GM21786 (cell line): ENCODE measurements at regions not wholly inside any gene's neighbourhood (a gene's known extent, or its start where the extent isn't known, plus 50 kb on each side); places are given as distances from the start of the nearest gene placed in this dataset.

Experiments used
- ATAC-seq: cut with Tn5 transposase; IDR thresholded peaks from one replicate; pipeline ENCODE4 v1.9.1; 2021; ENCODE audit not compliant: unreplicated experiment

DNA sequence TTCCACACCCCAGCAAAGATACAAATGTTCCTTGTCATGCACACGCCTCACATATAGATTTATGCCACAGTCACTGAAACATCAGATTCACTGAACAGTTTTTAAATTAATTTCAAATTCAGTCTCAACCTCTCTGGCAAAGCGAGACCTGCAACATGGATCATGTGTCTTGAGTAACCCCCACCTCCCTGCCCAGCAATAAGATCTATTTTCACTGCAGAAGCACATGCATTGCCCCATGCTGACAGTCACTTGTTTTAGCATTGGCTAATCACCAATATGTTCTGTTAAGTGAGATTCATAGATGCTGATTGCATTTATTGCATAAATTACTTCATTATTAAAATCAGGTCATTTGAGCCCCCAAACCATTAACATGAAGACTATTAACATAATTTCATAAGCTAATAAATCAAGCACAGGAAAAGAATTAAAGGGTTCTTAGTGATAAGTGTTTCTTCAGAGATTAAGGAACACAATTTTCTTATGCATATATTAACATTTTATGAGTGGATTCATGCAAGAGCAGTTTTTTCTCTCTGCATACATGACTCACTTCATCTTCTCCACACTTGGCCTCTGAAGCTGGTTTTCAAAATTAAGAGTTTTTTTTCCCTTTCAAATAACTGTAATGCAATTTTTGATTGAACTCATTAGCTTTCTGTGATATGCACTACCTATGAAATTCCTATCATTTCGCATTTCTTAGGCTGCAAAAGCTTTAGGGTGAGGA, 173.2 kb upstream of the SOX4 start:
- no peak for ATAC-seq

DNA sequence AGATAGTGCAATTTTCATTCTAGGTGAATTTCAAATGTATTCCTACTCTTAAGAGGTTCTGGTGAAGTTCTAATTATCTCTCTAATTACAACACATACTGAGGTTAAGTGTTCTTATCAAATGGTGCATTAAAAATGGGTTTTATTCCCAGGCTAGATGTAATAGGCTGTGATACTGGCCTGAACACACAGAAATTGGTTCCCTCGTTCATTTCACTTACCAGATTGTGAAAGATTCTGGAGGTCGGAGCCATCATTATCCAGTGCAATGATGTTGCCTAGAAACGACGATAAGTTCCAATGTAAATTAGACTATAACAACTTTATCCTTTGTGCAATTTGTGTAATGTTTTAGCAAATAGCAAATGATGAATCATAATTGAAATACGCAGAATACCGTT, 172.6 kb upstream of the SOX4 start:
- no peak for ATAC-seq

- ATAC-seq, result no peak
Observed at GRCh38 chr6:21423106-21423854, 170.3 kb upstream of the SOX4 start.

DNA sequence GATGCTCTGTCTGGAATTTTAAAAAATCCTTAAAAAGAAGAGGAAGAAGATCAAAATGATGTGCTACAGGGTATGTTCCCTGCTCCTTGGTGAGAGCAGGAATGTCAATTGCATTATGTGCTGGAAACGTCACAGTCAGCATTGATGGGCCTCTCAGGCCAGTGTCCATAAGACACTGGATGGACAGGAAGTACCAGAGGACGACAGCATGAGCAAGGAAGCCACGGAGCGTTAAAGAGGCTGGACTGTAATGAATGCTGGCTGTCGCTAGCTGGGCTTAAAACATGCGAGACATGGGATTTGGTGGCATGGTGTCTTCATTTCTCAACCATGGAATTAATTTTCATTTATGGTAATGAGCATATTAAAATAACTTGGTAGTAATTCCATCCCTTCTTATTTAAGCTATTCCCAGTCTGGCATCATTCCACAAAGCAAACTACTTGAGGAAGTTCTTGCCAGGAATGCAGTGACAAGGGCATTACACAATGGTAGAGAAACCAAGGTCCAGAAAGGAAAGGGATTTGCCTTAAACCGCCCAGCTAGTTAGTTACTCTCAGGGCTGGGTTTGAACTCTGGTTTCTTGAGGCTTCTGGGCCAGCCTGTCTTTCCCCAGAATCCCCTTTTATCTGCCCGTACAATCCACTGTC, 166.6 kb upstream of the SOX4 start:
- no peak for ATAC-seq

DNA sequence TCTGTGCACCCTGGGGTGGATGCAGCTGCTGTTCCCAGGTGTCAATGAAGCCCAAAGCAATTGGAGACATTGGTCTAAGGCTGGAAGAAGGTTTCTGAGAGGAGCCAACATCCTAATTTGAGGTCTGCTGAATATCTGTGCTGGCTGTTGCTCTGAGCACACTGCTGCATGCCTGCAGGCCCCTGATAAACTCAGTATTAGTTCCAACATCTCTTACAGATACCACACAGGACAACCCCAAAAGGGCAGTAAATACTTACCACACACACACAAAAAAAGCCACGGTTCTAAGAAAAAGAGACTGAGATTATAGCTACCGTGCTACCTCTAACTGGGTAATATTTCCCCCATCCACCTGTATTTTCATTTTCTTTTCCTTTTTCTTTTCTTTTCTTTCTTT, 164.3 kb upstream of the SOX4 start:
- no peak for ATAC-seq

DNA sequence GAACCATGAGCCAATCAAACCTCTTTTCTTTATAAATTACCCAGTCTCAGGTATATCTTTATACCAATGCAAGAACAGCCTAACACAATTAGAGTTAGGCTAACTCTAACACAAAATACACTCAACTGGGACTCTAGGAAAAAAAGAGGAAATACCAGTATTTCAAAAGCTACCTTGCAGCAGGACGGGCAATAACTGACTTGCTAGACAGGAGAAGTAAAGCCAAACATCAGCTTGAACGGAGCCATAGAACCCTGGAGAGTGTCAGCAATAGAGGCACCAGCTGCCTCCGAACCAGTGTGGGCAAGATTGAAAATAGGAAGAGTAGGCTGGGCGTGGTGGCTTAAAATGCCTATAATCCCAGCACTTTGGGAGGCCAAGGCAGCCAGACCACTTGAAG, 162.0 kb upstream of the SOX4 start:
- ATAC-seq, result no peak

- no peak for ATAC-seq
Observed at GRCh38 chr6:21436625-21437024, 156.9 kb upstream of the SOX4 start.

DNA sequence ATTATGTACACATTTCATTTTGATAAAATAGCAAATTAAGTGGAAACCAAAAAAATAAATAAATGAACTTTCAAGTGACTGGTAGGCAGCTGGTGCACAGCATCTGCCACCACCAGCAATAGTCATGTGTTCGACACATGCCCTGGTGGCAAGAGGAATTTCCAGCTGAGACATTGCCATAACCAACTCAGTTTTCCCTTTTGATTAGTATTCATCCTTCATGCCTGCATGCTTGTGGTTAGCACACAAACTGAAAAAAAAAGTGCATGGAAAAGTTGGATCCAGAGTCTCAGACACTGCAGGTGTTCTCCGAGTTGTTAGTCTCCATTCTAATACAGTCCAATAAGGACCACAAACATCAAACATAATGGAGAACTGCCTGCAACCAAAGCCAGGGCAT, 156.0 kb upstream of the SOX4 start:
- ATAC-seq, result no peak

DNA sequence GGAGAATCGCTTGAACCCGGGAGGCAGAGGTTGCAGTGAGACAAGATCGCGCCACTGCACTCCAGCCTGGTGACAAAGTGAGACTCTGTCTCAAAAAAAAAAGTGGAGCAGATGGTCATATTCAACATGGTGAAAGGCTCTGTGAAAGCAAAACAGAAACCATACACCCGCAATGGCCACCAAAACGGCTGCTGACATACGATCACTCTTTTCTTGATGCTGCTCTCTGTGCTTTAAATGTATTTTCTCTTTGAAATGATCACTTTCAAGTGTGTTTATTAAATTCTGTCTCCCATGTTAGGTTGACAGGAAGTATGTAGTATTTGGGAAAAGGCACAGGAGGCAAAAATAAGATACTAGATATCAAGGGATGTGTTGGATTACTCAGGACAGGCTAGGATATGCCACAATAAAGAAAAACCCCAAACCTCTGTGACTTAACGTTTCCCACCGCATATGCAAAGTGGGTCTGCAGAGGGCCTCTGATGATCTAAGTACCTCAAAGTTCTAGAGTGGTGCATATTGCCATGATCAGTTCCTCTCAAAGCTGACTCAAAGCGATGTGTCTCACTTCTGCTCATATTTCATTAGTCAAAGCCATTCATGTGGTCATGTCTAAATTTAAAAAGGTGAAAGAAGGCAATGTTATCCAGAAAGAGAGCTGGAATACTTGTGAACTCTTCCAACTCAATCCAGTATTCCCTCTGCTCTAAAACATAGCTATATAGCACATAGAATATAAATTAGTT, 155.1 kb upstream of the SOX4 start:
- peak; percentile 97 for ATAC-seq

- peak; percentile 49 for ATAC-seq
Observed at GRCh38 chr6:21438986-21439352, 154.6 kb upstream of the SOX4 start.

GRCh38 chr6:21441386-21441785, 152.2 kb upstream of the SOX4 start:
- no peak for ATAC-seq

DNA sequence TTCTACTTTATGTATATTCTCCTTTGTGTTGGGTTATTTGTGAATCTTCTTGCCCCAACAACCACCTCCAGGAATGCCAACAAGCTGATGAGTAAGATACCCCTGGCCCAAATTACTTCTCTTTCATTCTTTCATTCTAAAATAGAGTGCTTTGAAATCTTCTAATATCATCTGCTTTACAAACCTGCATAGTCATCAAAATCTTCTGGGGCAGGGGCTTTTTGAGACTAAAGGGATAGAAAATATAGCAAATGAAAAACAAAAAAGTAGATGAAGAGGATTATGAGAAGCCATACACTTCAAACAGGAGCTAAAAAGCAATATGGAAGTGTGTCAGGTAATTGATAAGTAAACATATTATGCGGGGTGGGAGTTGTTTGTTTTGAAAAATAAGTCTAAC, 150.7 kb upstream of the SOX4 start:
- ATAC-seq, result no peak

- no peak for ATAC-seq
Observed at GRCh38 chr6:21444711-21445260, 148.8 kb upstream of the SOX4 start.

DNA sequence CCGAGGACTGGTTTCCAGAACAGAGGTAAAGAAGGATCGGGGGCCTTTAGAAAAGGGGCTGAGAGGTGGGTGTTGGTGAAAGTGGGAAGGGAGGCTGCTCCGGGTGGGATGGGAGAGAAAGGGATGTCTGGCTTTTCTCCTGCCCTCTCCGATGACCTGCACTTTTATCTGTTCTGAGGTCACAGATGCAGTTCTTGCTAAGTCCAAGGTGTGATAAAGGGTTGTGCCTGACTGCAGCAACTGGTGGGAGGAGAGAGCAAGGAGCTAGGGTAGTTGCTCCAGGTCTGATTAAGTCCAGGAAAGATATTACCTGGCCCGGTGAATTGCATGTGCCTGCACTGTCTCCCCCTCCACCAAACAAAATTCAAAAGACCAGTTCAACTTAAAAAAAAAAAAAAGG, 145.6 kb upstream of the SOX4 start:
- no peak for ATAC-seq

DNA sequence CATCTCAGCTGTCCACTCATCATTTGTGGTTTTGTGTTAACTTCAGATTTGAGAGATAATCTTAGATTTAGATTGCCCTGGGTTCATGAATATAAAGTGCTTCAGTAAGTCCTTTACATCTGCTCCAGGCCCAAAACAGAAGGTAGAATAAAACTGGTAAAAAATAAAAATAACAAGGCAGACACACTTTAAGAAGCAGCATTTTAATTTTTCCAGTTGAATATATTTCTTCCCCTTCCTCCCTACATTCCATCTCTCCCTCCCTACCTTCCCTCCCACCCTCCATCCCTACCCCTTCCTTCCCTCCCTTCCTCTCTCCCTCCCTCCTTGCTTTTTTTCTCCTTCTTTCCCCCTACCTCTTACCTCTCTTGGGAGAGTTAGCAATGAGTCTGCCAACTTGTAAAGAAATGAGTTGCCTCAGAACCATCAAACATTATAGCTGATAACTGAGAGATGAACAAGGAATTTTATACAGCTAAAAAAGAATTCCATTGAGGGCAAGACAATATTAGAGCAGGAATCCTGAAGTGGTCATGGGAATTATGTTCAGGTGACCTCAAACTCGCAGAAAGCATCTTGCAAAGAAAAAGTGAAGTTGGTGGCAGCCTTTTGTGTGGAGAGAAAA, 145.0 kb upstream of the SOX4 start:
- no peak for ATAC-seq

DNA sequence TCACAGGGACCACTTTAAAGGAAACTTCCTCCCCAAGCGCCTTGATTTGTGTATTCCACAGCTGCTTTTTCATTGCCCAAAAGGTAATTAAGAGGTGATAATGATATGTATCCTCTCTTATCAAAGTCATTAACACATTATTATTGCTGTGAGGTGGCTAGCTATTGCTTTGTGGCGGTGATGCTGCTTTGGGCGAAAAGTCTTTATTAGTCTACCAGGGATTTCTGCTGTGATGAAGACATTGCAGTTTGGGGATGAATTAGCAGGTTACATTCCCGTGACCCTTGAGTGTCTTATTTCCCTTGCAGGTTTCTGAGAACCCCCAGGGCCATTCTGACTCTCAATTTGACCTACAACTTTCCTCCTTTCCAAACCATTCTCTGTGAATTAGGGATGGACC, 143.4 kb upstream of the SOX4 start:
- no peak for ATAC-seq

- ATAC-seq, result no peak
Observed at GRCh38 chr6:21450628-21451027, 142.9 kb upstream of the SOX4 start.

GRCh38 chr6:21451546-21452013, 142.0 kb upstream of the SOX4 start:
- ATAC-seq, result no peak

DNA sequence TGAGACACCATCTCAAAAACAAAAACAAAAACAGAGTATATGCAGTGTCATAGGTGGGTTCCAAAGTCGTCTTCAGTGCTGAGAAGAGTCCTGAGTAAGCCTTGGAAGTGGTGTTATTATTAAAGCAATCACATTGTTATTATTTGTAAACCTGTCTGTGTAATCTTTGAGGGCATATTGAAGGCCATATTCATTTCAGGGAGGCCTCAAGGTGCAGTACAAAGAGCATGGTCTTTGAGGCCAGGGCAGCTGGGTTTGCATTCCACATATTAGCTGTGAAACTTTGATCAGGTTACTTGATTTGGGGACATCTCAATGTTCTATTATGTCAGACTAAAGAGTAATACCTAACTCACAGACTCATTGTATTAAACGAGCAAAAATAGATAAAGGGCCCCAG, 139.3 kb upstream of the SOX4 start:
- no peak for ATAC-seq

- ATAC-seq, result no peak
Observed at GRCh38 chr6:21455071-21455470, 138.5 kb upstream of the SOX4 start.

DNA sequence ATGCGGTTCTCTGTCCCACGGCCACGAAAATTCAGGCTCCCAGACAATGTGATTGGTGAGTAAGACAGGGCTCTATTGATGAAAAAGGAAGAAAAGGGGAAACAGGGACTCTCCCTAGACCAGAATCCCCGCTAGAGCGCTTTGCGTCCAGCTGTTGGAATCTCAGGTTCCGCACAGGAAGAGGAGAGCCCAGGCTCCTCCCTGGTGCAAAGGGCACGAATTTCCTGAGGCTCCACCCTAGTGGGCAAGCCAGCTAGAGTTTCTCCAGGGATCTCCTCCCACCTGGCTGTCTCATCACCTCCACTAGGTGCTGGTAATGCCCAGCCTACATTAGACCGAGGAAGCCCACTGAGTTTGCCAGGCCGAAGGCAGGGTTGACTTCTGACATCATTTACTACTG, 135.9 kb upstream of the SOX4 start:
- no peak for ATAC-seq
